HG03521 (cell line): ENCODE measurements at regions not wholly inside any gene's neighbourhood (a gene's known extent, or its start where the extent isn't known, plus 50 kb on each side); places are given as distances from the start of the nearest gene placed in this dataset.
"Not testable (repeated sequence)": the region's sequence is repeated elsewhere in the genome, so short reads cannot be mapped to it uniquely, and the experiment has no call there.

ENCODE experiments used
- ATAC-seq: cut with Tn5 transposase; IDR thresholded peaks from one replicate; pipeline ENCODE4 v1.9.1; 2021; ENCODE audit warnings: mild to moderate bottlenecking, moderate library complexity; ENCODE audit not compliant: unreplicated experiment

DNA sequence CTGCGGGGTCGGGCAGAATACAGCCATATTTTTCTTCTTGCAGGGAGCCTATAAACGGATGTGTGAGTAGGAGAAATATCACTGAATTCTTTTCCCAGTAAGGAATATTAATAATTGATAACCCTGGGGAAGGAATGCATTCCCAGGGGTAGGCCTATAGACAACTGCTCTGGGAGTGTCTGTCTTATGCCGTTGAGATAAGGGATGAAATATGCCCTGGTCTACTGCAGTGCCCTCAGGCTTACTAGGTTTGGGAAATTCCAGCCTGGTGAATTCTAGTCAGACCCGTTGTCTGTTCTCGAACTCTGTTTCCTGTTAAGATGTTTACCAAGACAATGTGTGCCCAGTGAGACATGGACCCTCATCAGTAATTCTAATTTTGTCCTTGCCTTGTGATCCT, 1129.3 kb downstream of the ZPLD1 start:
- ATAC-seq: not testable (repeated sequence)

DNA sequence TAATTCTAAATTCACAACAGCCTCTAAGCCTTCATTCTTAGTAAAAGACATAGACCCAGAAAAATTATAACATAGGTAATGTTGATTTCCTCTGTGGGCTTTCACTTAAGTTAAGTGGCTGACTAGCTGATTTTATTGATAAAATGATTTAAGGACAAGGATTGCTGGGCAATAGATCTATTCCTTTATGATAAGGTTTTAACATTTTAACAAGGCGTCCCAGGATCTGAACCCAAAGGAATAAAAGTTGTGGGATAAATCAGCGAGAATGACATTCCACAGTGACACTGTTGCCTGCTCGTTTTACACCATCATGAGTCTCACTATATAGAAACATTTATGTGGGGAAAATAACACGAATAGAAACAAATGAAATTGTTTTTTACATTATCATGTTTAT, 1151.0 kb downstream of the ZPLD1 start:
- ATAC-seq: no peak

DNA sequence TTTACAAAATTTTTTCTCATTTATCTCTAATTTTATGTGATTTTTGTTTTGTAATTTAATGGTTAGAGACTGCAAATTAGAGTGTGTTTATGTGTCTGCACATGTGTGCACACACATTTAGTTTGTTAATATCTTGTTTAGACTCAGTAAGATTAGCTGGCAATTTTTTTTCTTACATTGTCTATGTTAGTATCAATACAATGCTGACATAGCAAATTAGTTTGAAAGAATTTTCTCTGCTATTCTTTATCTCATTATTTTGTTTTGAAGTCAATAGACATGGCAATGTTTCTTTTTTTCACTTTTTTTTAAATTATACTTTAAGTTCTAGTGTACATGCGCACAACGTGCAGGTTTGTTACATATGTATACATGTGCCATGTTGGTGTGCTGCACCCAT, 1155.0 kb downstream of the ZPLD1 start:
- ATAC-seq: no peak

DNA sequence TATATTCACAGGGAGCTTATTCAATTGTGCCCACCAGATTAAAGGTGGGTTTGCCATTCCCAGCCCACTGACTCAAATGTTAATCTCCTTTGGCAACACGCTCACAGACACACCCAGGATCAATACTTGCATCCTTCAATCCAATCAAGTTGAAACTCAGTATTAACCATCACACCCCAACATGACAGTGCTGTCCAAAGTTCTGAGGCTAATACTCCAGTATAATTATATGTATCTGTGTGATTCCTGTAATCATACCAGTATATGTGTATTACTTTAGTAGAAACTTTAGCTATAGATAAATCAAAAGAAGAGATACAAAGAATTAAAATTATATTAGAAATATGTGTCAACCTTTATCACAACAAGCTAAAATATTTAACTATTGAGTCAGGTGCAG, 1166.0 kb downstream of the ZPLD1 start:
- no peak for ATAC-seq

DNA sequence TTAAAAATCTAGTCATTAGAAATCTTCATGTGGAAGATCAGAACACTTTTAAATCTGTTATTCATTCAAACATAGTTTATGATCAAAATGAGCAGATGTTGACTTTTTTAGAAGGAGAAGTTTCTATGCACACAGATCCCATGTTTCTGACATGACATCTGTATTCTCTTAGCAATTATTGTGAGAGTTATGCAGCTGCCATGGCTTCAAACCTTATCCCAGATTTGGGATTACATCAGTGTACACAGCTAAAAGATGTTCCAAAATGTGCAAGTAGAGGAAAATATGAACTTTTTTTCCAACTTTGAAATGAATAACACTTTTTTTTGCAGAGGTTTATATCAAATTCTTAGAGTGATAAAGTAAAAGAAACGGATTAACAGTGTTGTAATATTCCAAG, 1166.9 kb downstream of the ZPLD1 start:
- ATAC-seq: no peak

DNA sequence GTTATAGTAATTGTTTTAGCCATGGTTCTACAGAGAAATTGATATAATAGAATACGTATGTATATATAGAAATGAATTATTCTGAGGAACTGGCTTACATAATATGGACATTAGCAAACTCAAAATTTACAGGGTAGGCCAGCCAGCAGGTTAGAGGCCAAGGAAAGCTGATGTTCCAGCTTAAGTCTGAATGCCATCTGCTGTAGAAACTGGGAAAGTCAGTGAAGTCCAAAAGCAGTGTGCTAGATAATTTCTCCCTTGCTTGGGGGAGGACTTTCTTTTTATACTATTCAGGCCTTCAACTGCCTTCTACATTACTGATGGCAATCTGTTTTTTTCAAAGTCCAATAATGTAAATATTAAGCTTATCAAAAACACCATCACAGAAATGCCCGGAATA, 1174.7 kb downstream of the ZPLD1 start:
- ATAC-seq: no peak

DNA sequence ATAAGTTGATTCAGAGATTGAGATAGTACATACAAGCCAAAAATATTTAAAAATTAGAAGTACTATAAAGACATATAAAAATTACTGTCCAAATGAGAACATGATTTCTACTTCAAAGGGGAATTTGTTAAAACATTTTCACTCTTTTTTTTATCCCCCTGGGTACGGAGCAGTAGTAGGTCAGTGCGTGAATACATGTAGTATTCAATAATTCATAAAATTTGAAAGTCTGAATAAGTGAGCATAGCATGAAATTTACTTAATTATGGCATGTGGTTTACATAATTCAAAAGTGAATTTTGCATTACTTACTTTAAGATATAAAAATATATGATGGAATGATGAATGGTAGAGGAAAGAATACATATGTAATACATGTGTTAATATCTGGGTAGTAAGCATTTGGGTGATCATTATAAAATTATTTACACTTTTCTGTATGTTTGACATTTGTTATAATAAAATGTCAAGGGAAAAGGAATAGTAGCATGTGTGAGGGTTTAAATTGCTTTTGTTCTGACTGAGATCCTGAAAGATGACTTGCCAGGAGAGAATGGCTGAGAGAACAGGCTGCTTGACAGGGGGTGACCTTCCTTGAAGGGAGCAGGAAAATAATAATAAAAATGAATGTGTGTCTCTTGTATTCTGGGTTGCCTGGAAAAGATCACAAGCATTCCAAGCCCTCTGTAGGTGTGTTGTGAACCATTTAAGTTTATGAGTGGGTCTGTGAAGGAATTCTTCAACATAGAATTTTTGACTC, 1178.8 kb downstream of the ZPLD1 start:
- no peak for ATAC-seq

DNA sequence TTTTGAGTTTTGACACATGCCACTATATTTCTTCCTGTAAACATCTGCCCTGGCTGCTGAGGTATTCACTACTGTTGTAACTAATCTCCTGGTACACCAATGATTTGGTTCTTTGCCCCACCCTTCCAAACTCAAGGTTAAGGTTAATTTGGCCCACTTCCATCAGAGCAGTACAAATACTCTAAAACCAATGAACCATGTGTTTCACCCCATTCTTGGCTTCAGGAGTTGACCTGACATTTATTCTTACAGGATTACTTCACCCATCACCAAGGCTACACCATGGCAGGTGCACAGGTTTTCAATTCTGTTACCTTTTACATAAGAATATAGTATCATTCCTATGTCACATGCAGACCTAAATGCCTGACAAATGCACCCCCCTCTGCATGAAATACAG, 1179.9 kb downstream of the ZPLD1 start:
- ATAC-seq: no peak

DNA sequence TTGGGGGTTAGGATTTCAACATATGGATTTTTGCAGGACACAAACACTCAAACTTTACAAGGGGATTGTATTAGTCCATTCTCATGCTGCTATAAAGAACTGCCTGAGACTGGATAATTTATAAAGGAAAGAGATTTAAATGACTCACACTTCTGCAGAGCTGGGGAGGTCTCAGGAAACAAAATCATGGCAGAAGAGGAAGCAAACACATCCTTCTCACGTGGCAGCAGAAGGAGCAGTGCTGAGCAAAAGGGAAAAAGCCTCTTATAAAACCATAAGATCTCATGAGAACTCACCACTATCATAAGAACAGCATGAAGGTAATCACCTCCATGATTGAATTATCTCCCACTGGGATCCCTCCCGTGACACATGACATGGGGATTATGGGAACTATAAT, 1183.1 kb downstream of the ZPLD1 start:
- ATAC-seq: no peak

DNA sequence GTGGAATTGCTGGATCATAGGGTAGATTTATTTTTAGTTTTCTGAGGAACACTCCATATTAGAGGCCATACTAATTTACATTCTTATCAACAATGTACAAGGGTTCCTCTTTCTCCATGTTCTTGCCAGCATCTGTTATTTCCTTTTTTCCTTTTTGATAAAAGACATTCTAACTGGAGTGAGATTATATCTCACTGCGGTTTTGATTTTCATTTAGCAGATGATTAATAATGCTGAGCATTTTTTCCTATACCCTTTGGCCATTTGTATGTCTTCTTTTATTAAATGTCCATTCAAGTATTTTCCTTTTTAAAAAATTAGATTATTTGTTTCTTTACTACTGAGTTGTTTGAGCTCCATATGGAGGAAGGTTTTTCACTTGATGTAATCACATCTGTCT, 1189.5 kb downstream of the ZPLD1 start:
- ATAC-seq: no peak

DNA sequence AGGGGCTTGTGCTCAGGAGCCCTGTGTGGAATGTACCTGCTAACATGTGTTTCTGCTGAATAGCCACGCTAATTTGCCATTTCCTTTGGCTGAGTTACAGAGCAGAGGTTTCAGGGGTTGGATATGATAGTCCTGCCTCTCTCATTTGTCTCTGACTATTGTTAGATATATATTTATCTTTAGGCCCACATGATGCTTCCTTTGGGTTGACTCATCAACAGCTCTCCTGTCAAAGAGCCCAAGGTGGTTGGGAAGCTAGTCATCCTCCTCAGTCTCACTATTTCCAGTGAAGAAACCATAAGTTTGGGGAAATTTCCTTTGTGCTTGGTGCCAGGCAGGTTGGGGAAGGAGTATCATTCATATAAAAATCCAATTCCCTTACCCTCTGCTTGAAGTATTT, 1194.6 kb downstream of the ZPLD1 start:
- no peak for ATAC-seq

DNA sequence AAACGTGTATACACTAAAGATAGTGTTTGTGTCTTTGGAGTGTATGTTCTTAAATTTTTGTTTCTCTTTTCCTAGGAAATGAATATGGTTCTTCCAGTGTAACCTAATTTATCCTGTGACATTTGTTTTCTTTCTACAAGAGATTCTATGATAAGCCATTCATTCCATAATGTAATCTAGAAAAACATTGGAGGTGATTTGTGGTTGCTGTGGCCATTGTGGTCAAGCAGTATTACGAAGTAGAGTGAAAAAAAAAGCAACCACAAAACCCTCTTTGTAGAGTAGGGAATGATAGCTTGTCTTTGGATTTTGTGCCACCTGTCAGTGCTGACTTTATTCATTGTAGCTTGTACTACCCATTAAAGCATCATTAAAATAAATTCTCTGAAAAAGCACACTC, 1209.6 kb downstream of the ZPLD1 start:
- ATAC-seq: no peak

DNA sequence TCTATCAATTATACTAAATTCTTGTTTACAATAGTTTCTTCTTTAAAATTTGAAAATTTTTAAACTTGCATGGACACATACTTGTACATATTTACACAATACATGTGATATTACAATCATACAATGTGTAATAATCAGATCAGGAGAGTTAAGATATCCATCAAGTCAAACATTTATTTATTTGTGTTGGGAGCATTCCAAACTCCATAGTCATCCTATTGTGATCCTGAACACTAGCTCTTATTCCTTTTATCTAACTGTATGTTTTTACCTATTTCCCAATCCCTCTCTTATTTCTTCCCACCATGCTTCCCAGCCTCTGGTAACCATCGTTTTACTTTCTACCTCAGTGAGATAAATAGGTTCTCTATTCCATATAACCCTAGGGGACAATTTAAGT, 1219.2 kb downstream of the ZPLD1 start:
- no peak for ATAC-seq

DNA sequence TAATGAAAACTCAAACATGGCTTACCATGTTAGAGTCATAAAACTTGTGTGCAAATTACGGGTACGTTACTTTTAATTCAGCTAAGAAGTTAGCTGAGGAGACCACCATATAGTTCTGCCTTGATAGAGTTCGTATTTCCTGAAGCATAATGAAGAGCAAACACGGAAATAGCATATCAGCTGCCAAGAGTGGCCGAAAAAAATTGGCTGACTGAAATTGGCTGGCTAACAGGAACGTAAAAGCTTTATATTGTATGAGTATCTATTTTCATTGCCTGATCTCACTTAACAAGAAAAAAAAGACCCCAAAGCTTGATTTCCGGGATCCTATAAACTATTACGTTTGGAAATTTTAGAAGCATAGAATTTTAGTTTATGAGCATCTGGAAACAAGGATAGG, 1222.9 kb downstream of the ZPLD1 start:
- ATAC-seq: no peak

DNA sequence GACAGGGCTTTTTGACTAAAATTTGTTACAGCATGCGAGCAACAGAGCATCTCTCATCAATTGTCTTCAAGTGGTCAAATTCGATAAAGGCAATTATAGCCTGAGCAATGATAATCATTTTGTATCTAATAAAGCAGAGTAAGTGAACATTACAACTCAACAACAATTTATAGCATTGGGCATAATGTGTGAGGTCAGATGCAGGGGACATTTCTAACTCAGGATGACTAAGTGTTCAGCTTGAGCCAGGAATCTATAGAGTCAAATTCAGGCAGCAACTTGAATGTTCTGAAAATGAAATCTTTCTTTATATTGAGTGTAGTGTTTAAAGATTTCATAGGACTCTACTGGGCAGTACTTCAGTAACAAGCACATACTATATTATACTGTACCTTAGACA, 1226.0 kb downstream of the ZPLD1 start:
- ATAC-seq: no peak

DNA sequence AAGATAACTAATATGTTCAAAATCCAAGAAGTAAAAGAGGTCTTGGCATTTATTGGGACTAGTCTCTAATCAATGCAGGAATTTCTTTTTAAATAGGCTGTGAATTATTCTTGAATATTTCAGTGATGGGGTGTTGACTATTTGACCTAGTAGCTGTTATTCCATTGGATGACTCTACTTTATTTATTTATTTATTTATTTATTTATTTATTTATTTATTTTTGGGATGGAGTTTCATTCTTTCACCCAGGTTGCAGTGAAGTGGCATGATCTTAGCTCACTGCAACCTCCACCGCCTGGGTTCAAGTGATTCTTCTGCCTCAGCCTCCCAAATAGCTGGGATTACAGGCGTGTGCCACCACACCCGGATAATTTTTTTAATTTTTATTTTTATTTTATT, 1227.8 kb downstream of the ZPLD1 start:
- ATAC-seq: no peak

DNA sequence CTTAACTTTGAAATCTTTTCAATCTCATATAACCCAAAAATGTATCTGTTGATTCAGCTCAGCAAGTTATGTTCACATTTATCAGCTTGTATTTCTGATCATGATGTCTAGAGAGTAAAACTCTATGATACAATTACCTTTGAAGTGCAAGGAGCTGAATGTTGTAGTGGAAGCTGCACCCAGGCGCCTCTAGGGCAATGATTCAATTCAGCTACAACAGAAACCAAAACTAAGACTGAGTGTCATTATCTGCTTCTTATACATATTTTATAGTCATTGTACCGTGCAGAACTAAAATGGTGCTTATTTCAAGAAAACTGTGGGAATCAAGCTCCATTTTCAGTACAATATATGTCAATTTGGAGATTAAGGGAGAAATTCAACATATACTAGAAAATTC, 1237.5 kb downstream of the ZPLD1 start:
- ATAC-seq: no peak

DNA sequence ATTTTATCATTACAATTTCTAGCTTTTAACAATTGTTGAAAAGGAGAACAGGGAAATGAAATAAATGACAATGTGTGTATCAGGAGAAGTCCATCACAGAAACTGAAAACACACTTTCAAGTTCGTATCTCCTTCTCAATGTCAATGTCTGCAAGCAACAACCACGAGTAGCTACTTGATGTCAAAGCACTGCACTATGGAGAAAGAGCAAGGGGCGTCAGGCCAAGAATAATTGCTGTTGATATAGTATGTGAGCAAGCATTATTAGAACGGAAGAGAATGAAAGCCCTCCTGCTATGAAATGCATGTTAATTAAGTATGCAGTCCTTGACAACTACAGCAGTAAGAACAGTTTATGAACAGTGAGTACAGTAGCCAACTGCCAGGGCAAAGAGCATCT, 1250.1 kb downstream of the ZPLD1 start:
- ATAC-seq: no peak

DNA sequence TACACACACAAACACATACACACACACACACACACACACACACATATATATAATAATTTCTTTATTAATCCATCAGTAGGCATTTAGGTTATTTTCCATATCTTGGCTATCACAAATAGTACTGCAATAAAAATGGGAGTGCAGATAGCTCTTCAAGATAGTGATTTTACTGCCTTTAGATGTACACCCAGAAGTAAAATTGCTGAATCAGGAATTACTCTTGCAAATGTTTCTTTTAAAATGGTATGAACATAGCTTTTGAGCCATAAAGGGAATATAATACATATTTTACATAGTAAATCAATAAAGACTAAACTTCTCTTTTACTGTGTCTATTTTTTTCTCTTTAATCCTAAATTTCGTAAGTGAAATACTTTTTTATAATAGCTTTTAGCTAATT, 1251.1 kb downstream of the ZPLD1 start:
- ATAC-seq: no peak

DNA sequence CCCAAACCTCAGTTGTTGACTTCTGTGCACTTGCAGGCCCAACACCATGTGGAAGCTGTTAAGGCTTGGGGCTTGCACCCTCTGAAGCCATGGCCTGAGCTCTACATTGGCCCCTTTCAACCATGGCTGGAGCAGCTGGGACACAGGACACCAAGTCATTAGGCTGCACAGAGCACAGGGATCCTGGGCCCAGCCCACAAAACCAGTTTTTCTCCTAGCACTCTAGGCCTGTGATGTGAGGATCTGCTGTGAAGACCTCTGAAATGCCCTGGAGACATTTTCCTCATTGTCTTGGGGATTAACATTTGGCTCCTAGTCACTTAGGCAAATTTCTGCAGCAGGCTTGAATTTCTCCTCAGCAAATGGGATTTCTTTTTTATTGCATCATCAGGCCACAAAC, 1255.7 kb downstream of the ZPLD1 start:
- ATAC-seq: no peak

DNA sequence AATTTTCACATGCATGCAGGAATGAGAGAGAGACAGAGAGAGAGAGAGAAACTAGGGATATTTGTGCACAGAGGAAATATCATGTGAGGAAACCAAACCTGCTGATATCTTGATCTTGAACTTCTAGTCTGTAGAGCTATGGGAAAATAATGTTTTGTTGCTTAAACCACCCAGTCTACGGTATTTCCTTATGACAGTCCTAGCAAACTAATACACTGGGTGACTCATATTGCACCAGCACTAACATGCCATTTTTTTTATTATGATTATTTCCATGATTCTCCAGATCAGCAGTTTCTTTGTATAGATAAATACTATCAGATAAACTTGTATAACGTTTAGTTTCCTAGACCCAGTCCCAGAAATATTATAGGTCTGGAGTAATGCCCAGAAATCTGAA, 1259.0 kb downstream of the ZPLD1 start:
- no peak for ATAC-seq

DNA sequence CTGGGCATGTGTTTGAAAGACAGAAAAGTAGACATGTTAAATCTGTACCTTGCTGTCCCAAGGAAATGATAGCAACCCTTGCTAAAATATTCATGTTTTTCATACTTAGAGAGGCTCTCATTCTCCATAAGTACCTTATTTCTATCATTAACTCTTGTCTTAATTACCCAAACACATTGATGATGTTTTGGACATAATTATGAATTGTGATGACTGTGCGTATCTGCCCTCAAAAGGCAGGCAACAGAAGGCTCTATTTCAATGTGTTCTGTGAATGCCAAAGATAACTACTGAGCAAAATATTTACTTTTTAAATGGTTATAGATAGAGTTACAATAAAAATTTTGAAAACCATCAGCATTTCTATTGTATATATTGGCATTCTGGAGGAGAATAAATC, 1263.8 kb downstream of the ZPLD1 start:
- ATAC-seq: no peak

DNA sequence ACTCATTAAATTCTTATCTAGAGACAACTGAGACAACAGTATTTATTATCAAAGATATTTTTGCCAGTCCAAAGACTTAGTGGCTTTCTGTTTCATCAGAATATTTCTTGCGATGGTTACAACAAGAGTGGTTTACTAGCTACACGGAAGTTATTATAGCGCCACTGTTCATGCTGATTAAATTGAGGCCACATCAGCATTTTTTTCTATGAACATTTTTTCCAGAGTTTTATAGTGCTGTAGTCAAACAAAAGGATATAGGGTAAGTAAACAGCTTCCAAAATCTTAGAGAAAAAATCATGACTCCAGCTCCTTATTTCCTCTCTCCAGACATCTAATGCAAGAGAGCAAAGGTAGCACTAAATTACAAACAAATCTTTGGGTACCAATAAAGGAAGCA, 1264.4 kb downstream of the ZPLD1 start:
- ATAC-seq: no peak
